CD14-positive monocyte (primary cell): ENCODE measurements at regions not wholly inside any gene's neighbourhood (a gene's known extent, or its start where the extent isn't known, plus 50 kb on each side); places are given as distances from the start of the nearest gene placed in this dataset.

ENCODE experiments used
- DNase-seq, 3 donors: peaks; one replicate each; pipeline ENCODE4 v3.0.0-alpha.2; 2011 to 2022
- H2AFZ ChIP-seq: 2 replicates; pipeline ENCODE4 v1.6.0; 2012; ENCODE audit warnings: mild to moderate bottlenecking, low read depth, low read length, inconsistent platforms; ENCODE audit not compliant: insufficient read depth, poor library complexity, severe bottlenecking
- H3K27ac ChIP-seq, 2 donors: 1 replicate in 1 of 2; 2 replicates in 1 of 2; pipeline ENCODE4 v1.5.1; 2012 to 2013; ENCODE audit warnings: low read length in 2 of 2, control low read depth in 1 of 2, inconsistent platforms in 1 of 2, low read depth in 1 of 2, mild to moderate bottlenecking in 1 of 2
- H3K27me3 ChIP-seq, 2 donors: one replicate each; pipeline versions ENCODE4 v1.6.0 to v1.6.1; 2011 to 2013; ENCODE audit warnings: low read length in 2 of 2; ENCODE audit not compliant: control insufficient read depth in 2 of 2, insufficient read depth in 2 of 2
- H3K36me3 ChIP-seq, 2 donors: replicated peaks in 1 of 2; 1 replicate in 1 of 2; 2 replicates in 1 of 2; pipeline versions ENCODE4 v1.5.1 to v1.6.1; 2012 to 2013; ENCODE audit warnings: low read length in 2 of 2, control low read depth in 1 of 2, inconsistent platforms in 1 of 2, mild to moderate bottlenecking in 1 of 2; ENCODE audit not compliant: insufficient read depth in 2 of 2, control insufficient read depth in 1 of 2
- H3K4me1 ChIP-seq, 2 donors: 1 replicate in 1 of 2; 2 replicates in 1 of 2; pipeline versions ENCODE4 v1.5.1 to v1.6.1; 2012 to 2013; ENCODE audit warnings: low read length in 2 of 2, control low read depth in 1 of 2, inconsistent platforms in 1 of 2, mild to moderate bottlenecking in 1 of 2, moderate library complexity in 1 of 2; ENCODE audit not compliant: insufficient read depth in 2 of 2, control insufficient read depth in 1 of 2
- H3K4me2 ChIP-seq: replicated peaks from 2 replicates; pipeline ENCODE3; 2012; ENCODE audit warnings: low read length, moderate library complexity, mild to moderate bottlenecking; ENCODE audit not compliant: poor library complexity, severe bottlenecking; ENCODE audit errors: extremely low read depth
- H3K4me3 ChIP-seq, 3 experiments: fragments of 200-600 bp in 1 of 3; sonication (generic) in 1 of 3; replicated peaks in 1 of 3; 1 replicate in 2 of 3; 2 replicates in 1 of 3; pipeline ENCODE4 v1.5.1; 2011 to 2013; ENCODE audit warnings: low read length in 3 of 3, mild to moderate bottlenecking in 3 of 3, control low read depth in 2 of 3, low read depth in 2 of 3, inconsistent platforms in 1 of 3, moderate library complexity in 1 of 3
- H3K79me2 ChIP-seq: 2 replicates; pipeline ENCODE4 v1.6.0; 2012; ENCODE audit warnings: mild to moderate bottlenecking, control low read depth, inconsistent platforms, low read length, moderate library complexity; ENCODE audit not compliant: insufficient read depth
- H3K9ac ChIP-seq: 2 replicates; pipeline ENCODE4 v1.6.0; 2017; ENCODE audit warnings: low read length, mild to moderate bottlenecking; ENCODE audit not compliant: insufficient read depth, poor library complexity, severe bottlenecking
- H3K9me3 ChIP-seq, 2 donors: replicated peaks in 1 of 2; 1 replicate in 1 of 2; 2 replicates in 1 of 2; pipeline versions ENCODE4 v1.5.1 to v1.6.1; 2012 to 2013; ENCODE audit warnings: low read length in 2 of 2, control low read depth in 1 of 2; ENCODE audit not compliant: control insufficient read depth in 1 of 2, insufficient read depth in 1 of 2
- H4K20me1 ChIP-seq: 2 replicates; pipeline ENCODE4 v1.6.0; 2012; ENCODE audit warnings: mild to moderate bottlenecking, low read length, control low read depth, moderate library complexity; ENCODE audit not compliant: insufficient read depth
- H3K27ac Mint-ChIP-seq, 7 donors: one replicate each; pipeline ENCODE4 v1.8.0; 2020; ENCODE audit warnings: mild to moderate bottlenecking in 7 of 7, mixed read lengths in 7 of 7, moderate library complexity in 6 of 7, inconsistent platforms in 2 of 7
- H3K27me3 Mint-ChIP-seq, 3 donors: one replicate each; pipeline ENCODE4 v1.8.0; 2021 to 2022; ENCODE audit warnings: low read depth in 3 of 3, mild to moderate bottlenecking in 3 of 3, mixed read lengths in 3 of 3, moderate library complexity in 3 of 3, inconsistent platforms in 1 of 3
- H3K36me3 Mint-ChIP-seq, 2 donors: one replicate each; pipeline ENCODE4 v1.8.0; 2020; ENCODE audit warnings: mixed read lengths in 2 of 2, inconsistent platforms in 1 of 2, mild to moderate bottlenecking in 1 of 2
- H3K4me1 Mint-ChIP-seq: one replicate; pipeline ENCODE4 v1.8.0; 2020; ENCODE audit warnings: mild to moderate bottlenecking, mixed read lengths
- H3K4me3 Mint-ChIP-seq, 2 donors: one replicate each; pipeline ENCODE4 v1.8.0; 2020; ENCODE audit warnings: mild to moderate bottlenecking in 2 of 2, mixed read lengths in 2 of 2, moderate library complexity in 1 of 2
- H3K9me3 Mint-ChIP-seq, 7 donors: one replicate each; pipeline ENCODE4 v1.8.0; 2020 to 2022; ENCODE audit warnings: mixed read lengths in 7 of 7, mild to moderate bottlenecking in 6 of 7, moderate library complexity in 6 of 7, inconsistent platforms in 2 of 7
- WGBS: methylation state at CpG from one replicate; pipeline ENCODE4 v1.1.5; 2013; ENCODE audit warnings: missing lambda C conversion rate; ENCODE audit not compliant: insufficient coverage; 5-methylcytosine and 5-hydroxymethylcytosine counted together
- intact Hi-C, 2 donors: fragments of 100-400 bp; cut with micrococcal nuclease; formaldehyde crosslinking; loops; one replicate each; pipeline versions ENCODE4 v1.15.0 to v1.15.1; 2023
- TF ChIP-seq, protein P1 (sequence below): fragments of 200-600 bp; IDR thresholded peaks from one replicate; pipeline ENCODE4 v1.8.0; 2022; ENCODE audit warnings: antibody characterized with exemption, mild to moderate bottlenecking

DNA sequence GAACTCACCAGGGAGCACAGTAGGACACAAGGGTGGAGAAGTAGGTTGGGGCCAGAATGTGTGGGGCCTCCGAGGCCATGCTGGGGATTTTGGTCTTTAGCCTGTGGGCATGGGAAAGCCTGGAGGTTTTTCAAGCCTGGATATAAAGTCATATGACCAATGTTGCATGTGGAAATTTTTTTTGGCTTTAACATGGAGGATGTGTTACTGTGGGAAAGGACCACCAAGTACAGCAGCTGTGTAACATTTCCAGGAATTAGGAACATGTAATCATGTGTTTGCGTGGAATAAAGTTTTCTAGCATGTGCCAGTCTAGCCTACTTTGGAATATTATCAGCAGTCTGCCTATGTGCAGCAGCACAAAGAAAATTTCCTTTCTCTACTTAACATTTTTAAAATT lies 78.5 kb downstream of the TNFSF18 start:
- Histone ChIP-seq H3K27me3 (no peaks in the 10 kb centered on the region), H3K4me2 (no peak overlapping the region), H4K20me1 (no peaks in the 10 kb centered on the region), H3K9ac (no peak overlapping the region), H3K4me1 (no peaks in the 10 kb centered on the region), H3K79me2 (no peaks in the 10 kb centered on the region), H3K36me3 (no peaks in the 10 kb centered on the region), H3K9me3 (no peaks in the 10 kb centered on the region), H3K27ac (no peak overlapping the region), H3K4me3 (no peak overlapping the region), H2AFZ (no peak overlapping the region)
- no peaks in the 10 kb centered on the region for H3K27me3 Mint-ChIP-seq
- DNase-seq, result no peak
- H3K9me3 Mint-ChIP-seq, result peaks cover 0 to 2% (median 0%) of the 10 kb centered on the region in 7 donors
- 91% methylated on average over 1 of the region's 2 CpGs for WGBS
- H3K27ac Mint-ChIP-seq, result no peak overlapping the region
- H3K36me3 Mint-ChIP-seq, result no peaks in the 10 kb centered on the region
- no peak overlapping the region for H3K4me3 Mint-ChIP-seq
- no peaks in the 10 kb centered on the region for H3K4me1 Mint-ChIP-seq
- TF ChIP-seq, protein P1, sequence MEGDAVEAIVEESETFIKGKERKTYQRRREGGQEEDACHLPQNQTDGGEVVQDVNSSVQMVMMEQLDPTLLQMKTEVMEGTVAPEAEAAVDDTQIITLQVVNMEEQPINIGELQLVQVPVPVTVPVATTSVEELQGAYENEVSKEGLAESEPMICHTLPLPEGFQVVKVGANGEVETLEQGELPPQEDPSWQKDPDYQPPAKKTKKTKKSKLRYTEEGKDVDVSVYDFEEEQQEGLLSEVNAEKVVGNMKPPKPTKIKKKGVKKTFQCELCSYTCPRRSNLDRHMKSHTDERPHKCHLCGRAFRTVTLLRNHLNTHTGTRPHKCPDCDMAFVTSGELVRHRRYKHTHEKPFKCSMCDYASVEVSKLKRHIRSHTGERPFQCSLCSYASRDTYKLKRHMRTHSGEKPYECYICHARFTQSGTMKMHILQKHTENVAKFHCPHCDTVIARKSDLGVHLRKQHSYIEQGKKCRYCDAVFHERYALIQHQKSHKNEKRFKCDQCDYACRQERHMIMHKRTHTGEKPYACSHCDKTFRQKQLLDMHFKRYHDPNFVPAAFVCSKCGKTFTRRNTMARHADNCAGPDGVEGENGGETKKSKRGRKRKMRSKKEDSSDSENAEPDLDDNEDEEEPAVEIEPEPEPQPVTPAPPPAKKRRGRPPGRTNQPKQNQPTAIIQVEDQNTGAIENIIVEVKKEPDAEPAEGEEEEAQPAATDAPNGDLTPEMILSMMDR, result no peak
- intact Hi-C loops, result no loop called here

DNA sequence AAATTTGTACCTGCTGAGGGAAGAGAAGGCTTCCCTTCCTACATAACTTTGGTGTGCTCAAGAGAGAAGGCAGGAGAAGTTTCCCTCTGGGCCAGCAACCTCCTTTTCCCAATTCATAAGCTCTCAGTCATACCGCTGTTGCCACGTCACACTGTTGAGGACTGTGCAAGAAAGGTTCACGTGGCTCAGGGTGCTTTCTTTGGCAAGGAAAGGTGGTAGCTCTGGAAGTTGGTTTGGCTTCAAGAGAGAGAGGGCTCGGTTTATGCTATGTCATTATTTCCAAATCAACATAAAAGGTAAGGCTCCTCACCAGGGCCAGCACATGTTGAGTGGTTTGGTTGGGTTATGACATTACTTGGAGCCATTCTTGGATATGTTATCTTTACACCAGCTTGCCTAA lies 77.3 kb downstream of the TNFSF18 start:
- no peaks in the 10 kb centered on the region for H3K4me1 ChIP-seq
- H2AFZ ChIP-seq, result no peak overlapping the region
- no peaks in the 10 kb centered on the region for H3K9me3 ChIP-seq
- peaks cover 0 to 2% (median 0%) of the 10 kb centered on the region in 7 donors for H3K9me3 Mint-ChIP-seq
- H3K36me3 ChIP-seq, result no peaks in the 10 kb centered on the region
- TF ChIP-seq, protein P1, result no peak
- peak overlapping the region in 1 of 7 donors; percentile 66 for H3K27ac Mint-ChIP-seq
- intact Hi-C loops, result no loop called here
- H3K4me3 ChIP-seq, result no peak overlapping the region
- no peaks in the 10 kb centered on the region for H3K36me3 Mint-ChIP-seq
- H3K79me2 ChIP-seq, result no peaks in the 10 kb centered on the region
- H3K4me1 Mint-ChIP-seq, result no peaks in the 10 kb centered on the region
- no peak overlapping the region for H3K27ac ChIP-seq
- no peak overlapping the region for H3K9ac ChIP-seq
- no peaks in the 10 kb centered on the region for H3K27me3 Mint-ChIP-seq
- H4K20me1 ChIP-seq, result no peaks in the 10 kb centered on the region
- no peak overlapping the region for H3K4me3 Mint-ChIP-seq
- no peaks in the 10 kb centered on the region for H3K27me3 ChIP-seq
- H3K4me2 ChIP-seq, result no peak overlapping the region
- DNase-seq, result no peak
- WGBS, result no CpG with 5 or more reads among the region's 4 CpGs
